Neural progenitor cell (in vitro differentiated cells): ENCODE measurements at regions not wholly inside any gene's neighbourhood (a gene's known extent, or its start where the extent isn't known, plus 50 kb on each side); places are given as distances from the start of the nearest gene placed in this dataset.

Source experiments
- DNase-seq: peaks from one replicate; pipeline ENCODE4 v3.0.0-alpha.2; 2016; ENCODE audit warnings: low spot score
- H2AFZ ChIP-seq: fragments of 200-600 bp; sonication (generic); replicated peaks from 2 replicates; pipeline ENCODE4 v1.6.1; 2016; ENCODE audit warnings: antibody characterized with exemption
- H3F3A ChIP-seq: fragments of 200-600 bp; sonication (generic); 2 replicates; pipeline ENCODE4 v1.6.1; 2016; ENCODE audit warnings: antibody characterized with exemption, low read depth
- H3K27ac ChIP-seq: fragments of 200-600 bp; sonication (generic); 2 replicates; pipeline ENCODE4 v1.5.1; 2016; ENCODE audit warnings: mild to moderate bottlenecking
- H3K27me3 ChIP-seq: fragments of 200-600 bp; sonication (generic); 2 replicates; pipeline ENCODE4 v1.6.1; 2016; ENCODE audit warnings: mild to moderate bottlenecking, moderate library complexity
- H3K36me3 ChIP-seq: fragments of 200-600 bp; sonication (generic); 2 replicates; pipeline ENCODE4 v1.5.1; 2016
- H3K4me1 ChIP-seq: fragments of 200-600 bp; sonication (generic); 2 replicates; pipeline ENCODE4 v1.6.1; 2016; ENCODE audit warnings: mixed run types
- H3K4me2 ChIP-seq: fragments of 200-600 bp; sonication (generic); 2 replicates; pipeline ENCODE4 v1.6.1; 2016
- H3K4me3 ChIP-seq: fragments of 200-600 bp; sonication (generic); 2 replicates; pipeline ENCODE4 v1.5.1; 2016
- H3K79me2 ChIP-seq: fragments of 200-600 bp; sonication (generic); 2 replicates; pipeline ENCODE4 v1.6.1; 2016; ENCODE audit warnings: low read depth
- H3K9ac ChIP-seq: fragments of 200-600 bp; sonication (generic); 2 replicates; pipeline ENCODE4 v1.6.1; 2016
- H3K9me3 ChIP-seq: fragments of 200-600 bp; sonication (generic); 2 replicates; pipeline ENCODE4 v1.5.1; 2016; ENCODE audit warnings: low read depth
- H4K20me1 ChIP-seq: fragments of 200-600 bp; sonication (generic); 2 replicates; pipeline ENCODE4 v1.6.1; 2016; ENCODE audit warnings: low read depth
- H3K27ac Mint-ChIP-seq: 3 replicates; pipeline ENCODE4 v1.8.0; 2021; ENCODE audit warnings: mixed read lengths
- H3K27me3 Mint-ChIP-seq: 2 replicates; pipeline ENCODE4 v1.8.0; 2022; ENCODE audit warnings: low read depth, mild to moderate bottlenecking, inconsistent platforms, moderate library complexity, mixed read lengths; ENCODE audit not compliant: insufficient read depth
- H3K36me3 Mint-ChIP-seq: 3 replicates; pipeline ENCODE4 v1.8.0; 2021; ENCODE audit warnings: mixed read lengths
- H3K4me1 Mint-ChIP-seq: 3 replicates; pipeline ENCODE4 v1.8.0; 2021; ENCODE audit warnings: mixed read lengths
- H3K4me3 Mint-ChIP-seq: 3 replicates; pipeline ENCODE4 v1.8.0; 2021; ENCODE audit warnings: mild to moderate bottlenecking, moderate library complexity, mixed read lengths
- H3K9me3 Mint-ChIP-seq: 3 replicates; pipeline ENCODE4 v1.8.0; 2020; ENCODE audit warnings: mixed read lengths
- CTCF ChIP-seq: fragments of 200-600 bp; sonication (generic); IDR thresholded peaks from 2 replicates; pipeline ENCODE4 v1.5.1; 2017; ENCODE audit warnings: antibody characterized with exemption, mild to moderate bottlenecking
- EZH2 ChIP-seq: fragments of 200-600 bp; sonication (generic); IDR thresholded peaks from 2 replicates; pipeline ENCODE4 v1.6.1; 2017; ENCODE audit warnings: antibody characterized with exemption, mild to moderate bottlenecking, moderate library complexity
- EZH2phosphoT487 ChIP-seq: fragments of 200-600 bp; sonication (generic); IDR thresholded peaks from 2 replicates; pipeline ENCODE4 v1.6.1; 2017; ENCODE audit warnings: antibody characterized with exemption

DNA sequence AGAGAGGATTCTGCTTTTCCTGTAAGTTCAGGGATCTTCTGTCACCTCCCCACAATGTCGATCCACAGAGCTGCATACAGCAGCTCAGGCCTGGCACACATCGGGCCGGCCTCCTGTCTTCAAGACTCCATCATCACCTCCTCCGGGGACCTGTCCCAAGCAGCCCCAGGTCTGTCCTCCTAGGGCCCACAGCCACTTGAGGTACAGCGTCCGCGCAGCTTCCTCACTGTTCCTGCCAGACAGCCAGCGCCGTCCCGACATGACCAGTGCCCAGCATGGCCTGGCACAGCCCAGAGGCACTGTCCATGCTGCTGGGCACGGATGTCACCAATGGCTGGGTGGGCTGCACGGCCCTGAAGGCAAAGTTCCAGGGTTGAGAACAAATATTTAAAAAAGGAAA, 101.6 kb downstream of the DLL1 start:
- no peak overlapping the region for H3K27ac Mint-ChIP-seq
- H3K36me3 ChIP-seq = no peaks in the 10 kb centered on the region

DNA sequence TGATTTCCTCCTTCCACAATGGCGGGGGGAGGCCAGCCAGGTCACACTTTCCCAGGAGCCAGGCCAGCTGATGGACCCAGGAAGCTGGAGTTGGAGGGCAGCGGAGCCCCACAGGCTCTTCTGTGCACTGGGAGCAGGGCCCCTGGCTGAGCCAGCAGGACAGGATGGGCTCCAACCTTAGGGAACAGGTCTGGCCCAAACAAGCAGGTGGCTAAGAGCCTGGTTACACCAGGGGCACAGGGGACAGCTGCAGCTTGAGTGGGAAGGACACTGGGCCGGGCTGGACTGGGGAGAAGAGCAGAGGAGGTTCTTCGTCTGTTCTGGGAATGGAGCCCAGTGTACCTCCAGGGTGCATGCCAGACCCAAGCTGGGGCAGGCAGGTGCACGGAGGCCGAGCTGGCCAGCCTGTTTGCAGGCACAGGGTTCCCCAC, 102.3 kb downstream of the DLL1 start:
- DNase-seq = no peak
- Histone ChIP-seq H3K4me3 (no peak overlapping the region), H4K20me1 (no peaks in the 10 kb centered on the region), H3K9me3 (no peaks in the 10 kb centered on the region), H3K4me2 (no peak overlapping the region), H3K36me3 (no peaks in the 10 kb centered on the region), H2AFZ (no peak overlapping the region), H3K27ac (no peak overlapping the region), H3F3A (no peaks in the 10 kb centered on the region), H3K4me1 (peaks cover 5% of the 10 kb centered on the region), H3K9ac (no peak overlapping the region), H3K79me2 (no peaks in the 10 kb centered on the region), H3K27me3 (no peaks in the 10 kb centered on the region)
- H3K9me3 Mint-ChIP-seq = peaks cover 8% of the 10 kb centered on the region
- H3K27me3 Mint-ChIP-seq = peaks cover 4% of the 10 kb centered on the region
- H3K4me3 Mint-ChIP-seq = no peak overlapping the region
- no peak overlapping the region for H3K27ac Mint-ChIP-seq
- TF ChIP-seq EZH2 (no peak), CTCF (no peak), EZH2phosphoT487 (no peak)
- no peaks in the 10 kb centered on the region for H3K36me3 Mint-ChIP-seq
- H3K4me1 Mint-ChIP-seq = no peaks in the 10 kb centered on the region

More for the DNA sequence above, 101.6 kb downstream of the DLL1 start:
- Mint-ChIP-seq H3K4me1 (no peaks in the 10 kb centered on the region), H3K27me3 (peaks cover 2% of the 10 kb centered on the region), H3K9me3 (peaks cover 13% of the 10 kb centered on the region), H3K36me3 (no peaks in the 10 kb centered on the region), H3K4me3 (no peak overlapping the region)
- Histone ChIP-seq H3K9me3 (no peaks in the 10 kb centered on the region), H3K9ac (no peak overlapping the region), H4K20me1 (no peaks in the 10 kb centered on the region), H3K4me1 (peaks cover 5% of the 10 kb centered on the region), H3F3A (no peaks in the 10 kb centered on the region), H3K79me2 (no peaks in the 10 kb centered on the region), H3K4me2 (no peak overlapping the region), H3K27me3 (no peaks in the 10 kb centered on the region), H3K27ac (no peak overlapping the region), H2AFZ (no peak overlapping the region), H3K4me3 (no peak overlapping the region)
- TF ChIP-seq CTCF (no peak), EZH2 (no peak), EZH2phosphoT487 (no peak)
- DNase-seq = no peak

DNA sequence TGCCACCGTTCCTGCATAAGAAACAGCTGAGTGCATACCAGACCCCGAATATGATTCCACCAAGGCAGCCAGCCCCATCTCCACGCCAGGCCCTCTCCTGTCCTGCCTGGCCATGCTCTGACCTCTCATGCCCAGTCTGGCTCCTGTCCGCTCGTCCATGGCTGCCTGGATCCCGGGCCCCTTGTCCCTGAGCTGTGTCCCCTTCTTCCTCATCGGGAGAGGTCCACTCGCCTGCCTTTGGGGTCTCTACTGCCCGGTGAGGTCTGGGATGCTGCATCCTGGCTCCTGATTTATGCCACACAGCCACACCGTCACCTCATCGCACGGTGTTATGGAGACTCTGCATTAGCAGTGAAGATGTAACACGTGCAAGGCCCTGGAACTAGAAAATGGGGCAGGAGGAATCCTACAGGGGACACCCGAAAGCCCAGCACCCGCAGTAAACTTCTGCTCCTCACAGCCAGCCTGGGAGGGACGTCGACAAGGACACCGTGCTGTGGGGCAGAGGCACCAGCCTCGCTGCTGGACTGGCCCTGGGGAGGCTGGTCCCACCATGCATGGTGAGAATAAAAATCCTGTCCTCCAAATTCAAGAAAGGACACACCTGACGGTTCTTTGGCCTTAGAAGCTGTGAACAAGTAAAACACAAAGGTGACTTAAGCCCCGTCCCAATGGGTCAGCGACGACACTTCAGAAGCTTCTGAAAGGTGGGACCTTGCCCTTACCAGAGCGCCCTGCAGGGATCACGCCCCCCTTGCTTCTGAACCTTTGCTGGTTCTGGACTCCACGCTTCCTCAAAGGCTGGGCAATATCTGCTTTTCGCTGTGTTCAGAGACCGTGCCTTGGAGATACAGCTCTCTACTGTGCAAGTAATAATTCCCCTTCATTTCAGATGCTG, 103.0 kb downstream of the DLL1 start:
- Mint-ChIP-seq H3K27me3 (peaks cover 6% of the 10 kb centered on the region), H3K4me3 (no peak overlapping the region), H3K4me1 (no peaks in the 10 kb centered on the region), H3K9me3 (peaks cover 10% of the 10 kb centered on the region), H3K36me3 (no peaks in the 10 kb centered on the region), H3K27ac (no peak overlapping the region)
- Histone ChIP-seq H2AFZ (no peak overlapping the region), H3K4me3 (no peak overlapping the region), H3K79me2 (no peaks in the 10 kb centered on the region), H3K9ac (no peak overlapping the region), H3K27me3 (no peaks in the 10 kb centered on the region), H3F3A (no peaks in the 10 kb centered on the region), H4K20me1 (no peaks in the 10 kb centered on the region), H3K36me3 (no peaks in the 10 kb centered on the region), H3K27ac (no peak overlapping the region), H3K4me1 (peaks cover 5% of the 10 kb centered on the region), H3K4me2 (no peak overlapping the region), H3K9me3 (no peaks in the 10 kb centered on the region)
- TF ChIP-seq CTCF (no peak), EZH2phosphoT487 (no peak), EZH2 (no peak)
- DNase-seq = no peak
